GM19238 (cell line): ENCODE measurements at regions not wholly inside any gene's neighbourhood (a gene's known extent, or its start where the extent isn't known, plus 50 kb on each side); places are given as distances from the start of the nearest gene placed in this dataset.

Source experiments
- DNase-seq: peaks from one replicate; pipeline ENCODE4 v3.0.0; 2011; ENCODE audit warnings: low spot score; ENCODE audit not compliant: insufficient read length

- DNase-seq, result no peak
Measured at GRCh38 chr13:73857106-73857505, 277.1 kb downstream of the KLF12 start.

DNA sequence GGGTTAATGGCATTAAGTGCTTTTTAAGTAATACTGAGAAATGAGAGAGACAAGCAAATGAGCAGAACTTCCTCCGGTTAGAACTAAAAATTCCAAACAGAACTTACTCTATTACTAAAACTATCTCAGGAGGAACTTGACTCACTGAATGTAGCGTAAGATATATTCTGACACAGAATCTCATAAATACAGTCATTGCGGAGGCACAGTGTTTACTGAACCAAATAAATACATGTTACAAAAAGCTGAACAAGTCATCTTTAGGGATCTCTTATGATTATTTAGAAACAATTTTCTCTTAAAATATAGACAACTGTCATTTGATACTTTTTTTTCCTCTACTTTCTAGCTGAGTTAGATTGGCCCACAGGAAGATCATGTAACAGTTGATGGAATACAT is 283.1 kb downstream of the KLF12 start:
- no peak for DNase-seq

- no peak for DNase-seq
Measured at GRCh38 chr13:73850104-73850873, 283.9 kb downstream of the KLF12 start.

DNA sequence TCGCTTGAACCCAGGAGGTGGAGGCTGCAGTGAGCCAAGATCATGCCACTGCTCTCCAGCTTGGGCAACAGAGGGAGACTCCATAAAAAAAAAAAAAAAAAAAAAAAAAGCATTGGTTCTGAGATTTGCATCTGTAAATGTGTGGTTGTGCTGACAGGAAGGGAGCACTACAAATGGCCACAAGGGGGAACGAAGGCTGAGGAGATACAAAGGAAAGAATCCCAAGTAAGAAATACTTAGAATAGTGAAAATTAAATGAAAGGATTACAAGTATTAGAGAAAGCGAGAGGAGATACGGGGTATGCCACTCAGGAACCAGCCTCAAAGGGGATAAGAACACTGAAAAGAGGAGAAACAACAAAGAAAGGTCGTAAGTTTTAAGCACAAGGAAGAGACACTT is 284.9 kb downstream of the KLF12 start:
- DNase-seq, result no peak

GRCh38 chr13:73844986-73845385 is 289.2 kb downstream of the KLF12 start:
- DNase-seq, result no peak

DNA sequence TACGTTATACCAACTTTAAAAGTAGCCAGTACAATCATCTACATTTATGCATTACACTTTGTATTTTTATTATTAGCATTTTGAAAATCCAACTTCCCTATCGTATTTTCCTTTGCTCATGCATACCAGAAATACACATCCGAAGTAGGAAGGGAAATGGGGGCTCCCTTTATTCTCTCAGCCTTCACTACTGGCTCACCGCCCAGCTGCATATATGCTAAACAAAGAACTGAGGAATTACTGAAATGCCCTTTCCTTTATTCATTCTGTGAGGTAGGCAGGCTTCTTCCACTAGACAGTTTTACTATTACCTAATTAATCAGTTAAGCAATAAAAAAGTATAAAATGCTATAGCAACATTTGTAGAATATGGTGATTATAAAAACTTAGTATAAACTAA is 291.6 kb downstream of the KLF12 start:
- no peak for DNase-seq

DNA sequence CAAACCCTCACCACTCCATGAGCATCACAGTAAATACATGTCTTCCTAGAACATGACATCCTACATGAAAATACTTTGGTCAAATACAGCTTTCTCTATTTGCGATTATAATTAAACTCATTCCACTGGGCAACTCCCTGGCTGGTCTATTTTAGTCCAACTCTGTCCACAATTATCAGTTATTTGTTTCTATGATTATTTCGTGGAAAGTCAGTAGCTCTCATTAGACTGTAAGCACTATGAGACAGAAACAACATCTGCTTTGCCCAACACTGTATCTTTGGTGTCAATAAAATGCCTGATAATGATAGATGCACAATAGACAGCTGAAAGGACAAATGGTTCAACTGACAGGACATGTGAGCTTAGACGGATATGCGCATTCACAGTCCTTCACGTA is 292.0 kb downstream of the KLF12 start:
- DNase-seq, result no peak

GRCh38 chr13:73837147-73837546 is 297.1 kb downstream of the KLF12 start:
- DNase-seq, result no peak

DNA sequence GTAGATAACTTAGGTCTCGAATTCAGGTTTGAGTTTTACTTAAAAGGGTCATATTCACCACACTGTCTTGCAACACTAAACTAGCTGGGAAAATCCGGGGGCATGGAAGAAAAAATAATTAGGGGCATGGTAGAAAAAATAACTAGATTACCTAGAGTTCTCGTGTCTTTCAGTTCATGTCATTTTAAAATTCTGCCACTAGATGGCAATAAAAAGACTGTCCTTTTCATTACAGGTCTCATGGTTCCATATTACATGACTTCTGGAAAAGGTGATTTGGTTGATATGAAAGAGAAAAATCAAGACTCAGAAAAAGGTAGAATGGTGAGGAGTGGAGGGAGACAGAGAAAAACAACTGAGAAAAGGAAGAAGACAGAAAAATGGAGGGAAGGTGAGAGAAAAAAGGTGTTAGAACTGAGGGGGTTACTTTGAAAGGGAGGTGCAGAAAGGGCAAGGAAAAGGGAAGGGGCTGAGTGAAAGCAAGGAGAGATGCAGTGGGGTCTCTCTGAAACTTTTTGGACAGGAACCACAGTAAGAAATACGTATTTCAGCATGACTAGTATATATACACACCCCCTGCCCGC is 299.0 kb downstream of the KLF12 start:
- no peak for DNase-seq

DNA sequence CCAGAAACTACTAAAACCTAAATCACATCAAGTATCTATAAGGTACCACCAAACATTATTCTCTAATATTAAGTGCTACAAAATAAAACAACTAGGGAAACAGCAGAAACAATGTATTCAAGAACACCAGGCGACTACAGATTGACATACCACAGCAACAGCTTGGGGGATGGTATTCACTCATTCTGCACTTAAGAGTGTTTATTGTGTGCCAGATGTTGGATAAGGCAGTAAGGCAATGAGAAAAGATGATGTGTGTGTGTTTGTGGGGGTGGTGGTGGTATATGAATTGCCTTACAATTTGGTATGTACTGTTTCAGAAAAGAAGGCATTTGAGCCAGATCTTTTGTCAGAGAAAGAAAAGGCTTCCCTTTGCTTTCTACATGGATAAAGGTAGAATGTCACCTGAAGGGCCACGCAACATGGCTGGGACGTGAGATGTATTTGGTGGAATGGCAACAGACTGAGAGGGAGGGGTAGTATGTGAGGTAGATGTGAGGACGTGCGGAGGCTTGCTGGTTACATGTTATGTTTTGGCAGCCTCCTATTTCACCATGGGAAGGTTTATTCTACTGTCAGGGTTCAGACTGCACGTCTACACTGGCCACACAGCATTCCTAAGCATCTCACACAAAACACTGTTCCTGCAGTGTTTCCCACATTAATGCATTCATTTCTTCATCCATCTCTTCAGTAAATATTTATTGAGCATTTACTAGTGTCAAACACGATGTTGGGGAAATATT is 300.7 kb downstream of the KLF12 start:
- no peak for DNase-seq

DNA sequence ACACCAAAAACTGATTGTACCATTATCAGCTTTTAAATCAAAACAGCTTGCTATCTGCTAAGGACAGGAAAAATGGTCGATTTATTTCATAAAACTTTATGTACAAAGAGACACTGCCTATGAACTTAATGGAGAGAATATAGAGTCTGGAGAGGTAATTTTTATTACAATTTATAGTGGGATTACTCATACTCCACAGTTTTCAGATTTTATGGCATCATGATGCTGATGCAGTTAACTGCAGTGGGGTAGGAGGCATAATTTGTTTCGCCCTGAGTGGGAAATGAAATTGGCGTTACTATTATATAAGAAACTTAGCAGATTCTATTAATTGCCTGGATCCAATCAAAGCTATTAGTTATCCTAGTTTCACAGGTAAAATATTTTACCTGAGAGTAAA is 301.4 kb downstream of the KLF12 start:
- DNase-seq, result no peak

- no peak for DNase-seq
Measured at GRCh38 chr13:73832128-73832588, 302.0 kb downstream of the KLF12 start.

DNA sequence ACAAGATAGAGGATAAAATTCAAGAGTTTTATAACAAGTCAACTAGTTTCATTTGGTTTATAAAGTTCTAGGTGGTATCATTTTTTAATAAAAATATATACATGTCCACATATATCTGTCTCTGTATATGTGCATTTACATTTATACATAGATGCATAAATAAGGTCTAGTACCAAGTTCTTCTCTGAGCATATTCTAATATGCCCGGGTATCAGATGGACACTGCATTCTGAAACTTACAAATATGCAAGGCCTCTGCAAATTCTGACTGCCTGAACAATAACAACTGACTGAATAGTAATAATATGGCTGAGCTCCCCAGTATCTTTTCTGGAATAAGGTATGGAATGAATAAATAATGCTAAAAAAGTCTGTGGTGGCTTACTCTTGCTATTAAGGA is 304.8 kb downstream of the KLF12 start:
- no peak for DNase-seq

DNA sequence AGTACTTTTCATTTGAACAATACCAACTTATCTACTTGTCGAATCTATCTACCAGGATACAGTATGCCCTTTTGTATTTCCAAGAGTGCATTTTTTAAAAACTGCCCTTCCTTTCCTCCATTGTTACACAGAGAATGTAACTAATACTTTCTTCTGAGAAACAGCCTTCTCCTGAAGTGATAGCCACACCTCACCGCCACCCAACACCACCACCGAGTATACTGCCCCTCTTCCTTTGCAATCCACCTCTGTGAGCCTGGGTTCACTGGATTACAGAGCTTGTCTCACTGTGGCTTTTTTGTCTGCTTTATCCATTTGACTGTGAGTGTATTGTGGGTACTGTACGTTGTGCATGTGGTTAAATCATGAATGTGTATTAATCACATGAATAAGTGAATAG is 305.4 kb downstream of the KLF12 start:
- no peak for DNase-seq

DNA sequence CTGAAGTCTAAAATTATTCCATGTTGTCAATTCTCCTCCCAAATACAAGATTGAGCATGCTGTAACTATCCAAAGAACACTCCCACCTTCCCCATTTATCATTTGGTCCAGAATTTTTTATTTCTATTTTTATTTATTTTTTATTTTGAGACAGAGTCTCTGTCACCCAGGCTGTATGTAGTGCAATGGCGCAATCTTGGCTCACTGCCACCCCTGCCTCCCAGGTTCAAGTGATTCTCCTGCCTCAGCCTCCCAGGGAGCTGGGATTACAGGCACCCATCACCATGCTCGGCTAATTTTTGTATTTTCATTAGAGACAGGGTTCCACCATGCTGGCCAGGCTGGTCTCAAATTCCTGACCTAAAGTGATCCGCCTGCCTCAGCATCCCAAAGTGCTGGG is 306.8 kb downstream of the KLF12 start:
- DNase-seq, result no peak

GRCh38 chr13:73825143-73825542 is 309.1 kb downstream of the KLF12 start:
- DNase-seq, result no peak

DNA sequence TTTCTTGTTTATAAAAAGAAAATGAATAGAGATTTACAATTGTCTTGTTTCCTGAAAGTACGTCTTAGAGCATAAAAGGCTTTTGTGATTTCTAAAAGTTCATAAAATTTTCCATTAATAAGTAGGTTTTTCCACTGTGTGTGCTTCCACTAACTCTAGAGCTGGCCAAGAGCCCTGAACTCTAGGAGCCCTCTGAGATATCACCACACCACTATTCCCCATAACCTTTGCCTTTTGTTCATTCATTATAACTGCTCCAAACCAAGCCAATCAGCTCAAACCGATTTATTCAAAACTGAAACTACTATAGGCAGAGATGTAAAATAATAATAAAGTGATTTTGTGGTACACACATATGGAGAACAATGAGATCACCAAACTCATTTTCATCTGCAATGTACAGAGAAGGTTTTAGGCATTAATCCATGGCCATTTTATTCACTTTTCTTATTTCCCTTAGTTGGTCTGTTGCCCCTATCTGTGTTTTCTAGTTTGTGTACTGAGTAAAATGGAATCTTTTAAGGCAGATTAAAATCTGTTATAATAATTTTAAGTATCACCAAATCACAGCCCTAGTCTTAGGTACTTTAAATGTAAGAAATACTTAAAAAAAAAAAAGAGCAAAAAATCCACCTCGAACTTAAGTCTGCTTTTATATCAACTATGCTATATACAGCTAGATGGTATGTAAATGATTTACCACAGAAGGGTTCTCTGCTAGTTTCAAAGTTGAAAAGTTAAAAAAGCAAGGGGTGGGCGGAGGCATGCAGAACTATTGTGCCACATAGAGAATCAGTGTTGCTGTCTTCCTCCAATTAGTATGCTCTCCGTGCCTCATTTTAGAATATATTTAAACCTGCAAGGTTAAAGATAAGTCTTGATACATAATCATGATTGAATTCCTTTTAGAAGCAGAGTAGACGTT is 311.3 kb downstream of the KLF12 start:
- DNase-seq, result no peak

DNA sequence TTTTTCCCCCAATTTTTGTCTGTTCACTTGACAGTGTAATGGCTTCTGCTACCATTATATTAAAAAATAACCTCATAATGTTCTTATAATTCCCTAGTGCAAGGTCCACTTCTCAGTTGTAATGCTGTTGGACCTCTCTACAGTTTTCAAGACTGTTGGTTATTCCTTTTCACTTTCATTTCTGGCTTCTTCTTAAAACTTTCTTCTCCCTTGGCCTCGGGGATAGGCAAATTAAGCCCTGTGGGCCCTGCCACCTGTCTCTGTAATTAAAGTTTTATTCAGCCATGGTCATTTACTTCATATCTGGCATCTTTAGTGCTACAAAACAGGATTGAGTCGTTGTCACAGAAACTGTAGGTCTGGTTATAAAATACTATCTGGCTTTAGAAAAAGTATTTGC is 313.5 kb downstream of the KLF12 start:
- DNase-seq, result peak; percentile 2

- DNase-seq, result no peak
Measured at GRCh38 chr13:73820285-73820684, 313.9 kb downstream of the KLF12 start.

- DNase-seq, result no peak
Measured at GRCh38 chr13:73819711-73820110, 314.5 kb downstream of the KLF12 start.

DNA sequence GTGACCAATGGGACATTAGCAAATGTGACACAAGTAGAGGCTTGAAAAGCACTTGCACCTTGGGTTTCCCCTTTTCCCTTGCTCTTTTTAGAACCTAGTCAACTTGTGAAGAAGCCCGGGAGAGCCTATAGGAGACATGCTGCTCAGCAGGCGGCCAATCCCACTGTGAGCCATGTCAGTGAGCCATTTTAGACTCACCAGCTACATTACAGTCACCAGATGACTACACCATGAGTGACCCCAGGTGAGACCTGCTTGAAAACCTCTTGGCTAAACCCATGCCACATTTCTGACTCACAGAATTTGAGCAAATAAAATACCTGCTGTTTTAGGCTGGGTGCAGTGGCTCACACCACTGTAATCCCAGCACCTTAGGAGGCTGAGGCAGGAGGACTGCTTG is 317.5 kb downstream of the KLF12 start:
- no peak for DNase-seq
